ENCODE measurements at regions not wholly inside any gene's neighbourhood (a gene's known extent, or its start where the extent isn't known, plus 50 kb on each side); places are given as distances from the start of the nearest gene placed in this dataset.
A peak's percentile ranks its signal among the peaks of the same experiment; 100 is the strongest.

- 94 to 95% methylated on average over 4 to 5 of the region's 6 CpGs for WGBS, 2 experiments (ENCODE audit: insufficient coverage in 1 of 2, insufficient read length in 1 of 2)
- H3K4me3 Mint-ChIP-seq: no peak overlapping the region
These were observed 459.9 kb downstream of the TBC1D32 start for GRCh38 chr6:120874422-120874821.

GRCh38 chr6:120873125-120873865 lies 461.0 kb downstream of the TBC1D32 start:
- no peak overlapping the region for H3K4me3 ChIP-seq (ENCODE audit: low read length)
- no peaks in the 10 kb centered on the region for H3K36me3 ChIP-seq (ENCODE audit: control insufficient read depth, insufficient read depth, low read length)
- H3K4me1 ChIP-seq (ENCODE audit: control insufficient read depth, insufficient read depth, low read length): no peaks in the 10 kb centered on the region
- H3K9ac ChIP-seq (ENCODE audit: extremely low read depth, low read length, poor library complexity, severe bottlenecking): no peak overlapping the region
- no peak overlapping the region for H3K27ac Mint-ChIP-seq
- DNase-seq: peak; percentile 37
- H3K36me3 Mint-ChIP-seq (ENCODE audit: low read depth): no peaks in the 10 kb centered on the region
- no peaks in the 10 kb centered on the region for H3K9me3 Mint-ChIP-seq
- H3K4me1 Mint-ChIP-seq: peaks cover 6% of the 10 kb centered on the region
- TF ChIP-seq, protein P1, sequence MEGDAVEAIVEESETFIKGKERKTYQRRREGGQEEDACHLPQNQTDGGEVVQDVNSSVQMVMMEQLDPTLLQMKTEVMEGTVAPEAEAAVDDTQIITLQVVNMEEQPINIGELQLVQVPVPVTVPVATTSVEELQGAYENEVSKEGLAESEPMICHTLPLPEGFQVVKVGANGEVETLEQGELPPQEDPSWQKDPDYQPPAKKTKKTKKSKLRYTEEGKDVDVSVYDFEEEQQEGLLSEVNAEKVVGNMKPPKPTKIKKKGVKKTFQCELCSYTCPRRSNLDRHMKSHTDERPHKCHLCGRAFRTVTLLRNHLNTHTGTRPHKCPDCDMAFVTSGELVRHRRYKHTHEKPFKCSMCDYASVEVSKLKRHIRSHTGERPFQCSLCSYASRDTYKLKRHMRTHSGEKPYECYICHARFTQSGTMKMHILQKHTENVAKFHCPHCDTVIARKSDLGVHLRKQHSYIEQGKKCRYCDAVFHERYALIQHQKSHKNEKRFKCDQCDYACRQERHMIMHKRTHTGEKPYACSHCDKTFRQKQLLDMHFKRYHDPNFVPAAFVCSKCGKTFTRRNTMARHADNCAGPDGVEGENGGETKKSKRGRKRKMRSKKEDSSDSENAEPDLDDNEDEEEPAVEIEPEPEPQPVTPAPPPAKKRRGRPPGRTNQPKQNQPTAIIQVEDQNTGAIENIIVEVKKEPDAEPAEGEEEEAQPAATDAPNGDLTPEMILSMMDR (conservative IDR thresholded peaks at IDR 0.05): no peak
- H3K27ac ChIP-seq (ENCODE audit: low read depth, low read length): no peak overlapping the region
- WGBS, 2 experiments (ENCODE audit: insufficient coverage in 1 of 2, insufficient read length in 1 of 2): 93 to 98% methylated on average over 5 to 7 of the region's 7 CpGs
- no peaks in the 10 kb centered on the region for H3K27me3 ChIP-seq (ENCODE audit: control insufficient read depth, insufficient read depth, low read length, poor library complexity, severe bottlenecking)
- H3K4me3 Mint-ChIP-seq: no peak overlapping the region
- no peaks in the 10 kb centered on the region for H3K9me3 ChIP-seq (ENCODE audit: control insufficient read depth, low read length)
- no peaks in the 10 kb centered on the region for H3K27me3 Mint-ChIP-seq (ENCODE audit: insufficient read depth)

More at GRCh38 chr6:120874422-120874821, 459.9 kb downstream of the TBC1D32 start:
- no peak overlapping the region for H3K4me3 ChIP-seq (ENCODE audit: low read length)
- no peaks in the 10 kb centered on the region for H3K9me3 Mint-ChIP-seq
- no peak overlapping the region for H3K27ac ChIP-seq (ENCODE audit: low read depth, low read length)
- no peak for DNase-seq
- TF ChIP-seq, protein P1 (conservative IDR thresholded peaks at IDR 0.05): no peak
- H3K9me3 ChIP-seq (ENCODE audit: control insufficient read depth, low read length): no peaks in the 10 kb centered on the region
- no peaks in the 10 kb centered on the region for H3K27me3 Mint-ChIP-seq (ENCODE audit: insufficient read depth)
- H3K36me3 Mint-ChIP-seq (ENCODE audit: low read depth): no peaks in the 10 kb centered on the region
- no peaks in the 10 kb centered on the region for H3K4me1 ChIP-seq (ENCODE audit: control insufficient read depth, insufficient read depth, low read length)
- H3K27ac Mint-ChIP-seq: no peak overlapping the region
- no peaks in the 10 kb centered on the region for H3K27me3 ChIP-seq (ENCODE audit: control insufficient read depth, insufficient read depth, low read length, poor library complexity, severe bottlenecking)
- no peaks in the 10 kb centered on the region for H3K36me3 ChIP-seq (ENCODE audit: control insufficient read depth, insufficient read depth, low read length)
- H3K9ac ChIP-seq (ENCODE audit: extremely low read depth, low read length, poor library complexity, severe bottlenecking): no peak overlapping the region
- peaks cover 6% of the 10 kb centered on the region for H3K4me1 Mint-ChIP-seq

GRCh38 chr6:120872262-120872578 lies 462.1 kb downstream of the TBC1D32 start:
- H3K4me1 ChIP-seq (ENCODE audit: control insufficient read depth, insufficient read depth, low read length): no peaks in the 10 kb centered on the region
- Mint-ChIP-seq H3K4me1 (peaks cover 6% of the 10 kb centered on the region), H3K27ac (no peak overlapping the region), H3K27me3 (ENCODE audit: insufficient read depth) (no peaks in the 10 kb centered on the region), H3K9me3 (no peaks in the 10 kb centered on the region), H3K4me3 (no peak overlapping the region), H3K36me3 (ENCODE audit: low read depth) (no peaks in the 10 kb centered on the region)
- no peaks in the 10 kb centered on the region for H3K9me3 ChIP-seq (ENCODE audit: control insufficient read depth, low read length)
- H3K27ac ChIP-seq (ENCODE audit: low read depth, low read length): no peak overlapping the region
- H3K4me3 ChIP-seq (ENCODE audit: low read length): no peak overlapping the region
- no peak for DNase-seq
- TF ChIP-seq, protein P1 (conservative IDR thresholded peaks at IDR 0.05): no peak
- 93% methylated on average over 4 to 10 of the region's 10 CpGs for WGBS, 2 experiments (ENCODE audit: insufficient coverage in 1 of 2, insufficient read length in 1 of 2)
- H3K9ac ChIP-seq (ENCODE audit: extremely low read depth, low read length, poor library complexity, severe bottlenecking): no peak overlapping the region
- no peaks in the 10 kb centered on the region for H3K36me3 ChIP-seq (ENCODE audit: control insufficient read depth, insufficient read depth, low read length)
- no peaks in the 10 kb centered on the region for H3K27me3 ChIP-seq (ENCODE audit: control insufficient read depth, insufficient read depth, low read length, poor library complexity, severe bottlenecking)
